Liver (tissue), 8 donors: ENCODE measurements at regions not wholly inside any gene's neighbourhood (a gene's known extent, or its start where the extent isn't known, plus 50 kb on each side); places are given as distances from the start of the nearest gene placed in this dataset.

ENCODE experiments used
- DNase-seq: peaks from one replicate; pipeline ENCODE4 v3.0.0-alpha.2; 2017; ENCODE audit warnings: low spot score
- H3K27ac ChIP-seq, 2 donors: one replicate each; pipeline ENCODE4 v1.7.0; 2013; ENCODE audit warnings: inconsistent platforms in 2 of 2, low read length in 2 of 2, control low read depth in 1 of 2, low read depth in 1 of 2, mild to moderate bottlenecking in 1 of 2
- H3K27me3 ChIP-seq, 4 donors: one replicate each; pipeline versions ENCODE4 v1.6.1 to v1.7.0; 2013; ENCODE audit warnings: low read length in 3 of 4, inconsistent platforms in 1 of 4, mild to moderate bottlenecking in 1 of 4, moderate library complexity in 1 of 4; ENCODE audit not compliant: control insufficient read depth in 4 of 4, insufficient read depth in 4 of 4
- H3K36me3 ChIP-seq, 4 donors: one replicate each; pipeline versions ENCODE4 v1.6.1 to v1.7.0; 2013; ENCODE audit warnings: low read length in 3 of 4, mild to moderate bottlenecking in 3 of 4, low read depth in 1 of 4, moderate library complexity in 1 of 4; ENCODE audit not compliant: control insufficient read depth in 4 of 4, insufficient read depth in 3 of 4
- H3K4me1 ChIP-seq, 4 donors: one replicate each; pipeline versions ENCODE4 v1.6.1 to v1.7.0; 2013; ENCODE audit warnings: low read length in 3 of 4, mild to moderate bottlenecking in 3 of 4, moderate library complexity in 1 of 4; ENCODE audit not compliant: control insufficient read depth in 4 of 4, insufficient read depth in 4 of 4
- H3K4me3 ChIP-seq, 3 donors: one replicate each; pipeline versions ENCODE4 v1.6.1 to v1.7.0; 2013; ENCODE audit warnings: low read length in 3 of 3, control low read depth in 1 of 3, low read depth in 1 of 3, mild to moderate bottlenecking in 1 of 3
- H3K9ac ChIP-seq, 2 donors: one replicate each; pipeline ENCODE4 v1.7.0; 2013; ENCODE audit warnings: low read length in 2 of 2, mild to moderate bottlenecking in 2 of 2, moderate library complexity in 2 of 2, control low read depth in 1 of 2, low read depth in 1 of 2
- H3K9me3 ChIP-seq, 4 donors: one replicate each; pipeline versions ENCODE4 v1.6.1 to v1.7.0; 2013; ENCODE audit warnings: low read length in 3 of 4; ENCODE audit not compliant: control insufficient read depth in 4 of 4
- CTCF ChIP-seq: fragments of 150-350 bp; IDR thresholded peaks from 2 replicates; pipeline ENCODE4 v1.5.1; 2017; ENCODE audit warnings: improper control_type of control experiment, low read depth, low read length; ENCODE audit not compliant: missing input control
- EGR1 ChIP-seq, 2 donors: IDR thresholded peaks; 2 replicates each; pipeline ENCODE4 v1.6.1; 2016 to 2018; ENCODE audit warnings: antibody characterized with exemption in 2 of 2, low read depth in 2 of 2
- FOXA1 ChIP-seq: IDR thresholded peaks from 2 replicates; pipeline ENCODE4 v1.6.1; 2016; ENCODE audit warnings: antibody characterized with exemption
- FOXA2 ChIP-seq: IDR thresholded peaks from 2 replicates; pipeline ENCODE4 v1.6.1; 2016; ENCODE audit warnings: antibody characterized with exemption
- HNF4A ChIP-seq, 2 donors: conservative IDR thresholded peaks; 2 replicates each; pipeline ENCODE4 v1.6.1; 2016; ENCODE audit warnings: antibody characterized with exemption in 2 of 2, mild to moderate bottlenecking in 2 of 2
- JUND ChIP-seq, 2 donors: IDR thresholded peaks; 2 replicates each; pipeline ENCODE4 v1.6.1; 2016; ENCODE audit warnings: antibody characterized with exemption in 2 of 2
- NR2F2 ChIP-seq: IDR thresholded peaks from 2 replicates; pipeline ENCODE4 v1.6.1; 2016; ENCODE audit warnings: antibody characterized with exemption
- RAD21 ChIP-seq, 2 donors: IDR thresholded peaks; 2 replicates each; pipeline ENCODE4 v1.6.1; 2016; ENCODE audit warnings: antibody characterized with exemption in 2 of 2, mild to moderate bottlenecking in 2 of 2
- RXRA ChIP-seq, 2 donors: IDR thresholded peaks; 2 replicates each; pipeline ENCODE4 v1.6.1; 2017 to 2018; ENCODE audit warnings: antibody characterized with exemption in 2 of 2, mild to moderate bottlenecking in 1 of 2
- SP1 ChIP-seq: IDR thresholded peaks from 2 replicates; pipeline ENCODE4 v1.6.1; 2018; ENCODE audit warnings: antibody characterized with exemption, mild to moderate bottlenecking
- TAF1 ChIP-seq: conservative IDR thresholded peaks from 2 replicates; pipeline ENCODE4 v1.6.1; 2016; ENCODE audit warnings: antibody characterized with exemption, mild to moderate bottlenecking
- YY1 ChIP-seq: IDR thresholded peaks from 2 replicates; pipeline ENCODE4 v1.6.1; 2016; ENCODE audit warnings: antibody characterized with exemption, mild to moderate bottlenecking
- ZBTB33 ChIP-seq: IDR thresholded peaks from 2 replicates; pipeline ENCODE4 v1.6.1; 2016; ENCODE audit warnings: antibody characterized with exemption
- WGBS: extraction: QIAGEN DNeasy Blood & Tissue Kit; methylation state at CpG from one replicate; pipeline ENCODE4 v1.1.7; 2013; 5-methylcytosine and 5-hydroxymethylcytosine counted together
- TF ChIP-seq, protein P1 (sequence below): IDR thresholded peaks from 2 replicates; pipeline ENCODE4 v1.6.1; 2016; ENCODE audit warnings: antibody characterized with exemption, mild to moderate bottlenecking
- TF ChIP-seq, protein P2 (sequence below): IDR thresholded peaks from 2 replicates; pipeline ENCODE4 v1.6.1; 2016; ENCODE audit warnings: antibody characterized with exemption
- TF ChIP-seq, protein P3 (sequence below): IDR thresholded peaks from 2 replicates; pipeline ENCODE4 v1.6.1; 2016; ENCODE audit warnings: antibody characterized with exemption
- donor health status: healthy.
- donor health status: healthy.
- donor health status: healthy.
- donor health status: healthy.
- donor health status: healthy.

- Histone ChIP-seq H3K27me3 (no peaks in the 10 kb centered on the region), H3K9ac (no peak overlapping the region), H3K4me3 (no peak overlapping the region), H3K36me3 (no peaks in the 10 kb centered on the region), H3K9me3 (no peaks in the 10 kb centered on the region), H3K4me1 (no peaks in the 10 kb centered on the region), H3K27ac (no peak overlapping the region)
- WGBS: 83% methylated on average over 11 of the region's 11 CpGs
- DNase-seq: no peak
- no peak for TF ChIP-seq NR2F2
- no peak for TF ChIP-seq RAD21 (IDR thresholded peaks at IDR 0.05)
- no peak for TF ChIP-seq EGR1 (IDR thresholded peaks at IDR 0.05; ENCODE audit: low read depth in 2 of 2)
- TF ChIP-seq ZBTB33: no peak
- TF ChIP-seq SP1: no peak
- TF ChIP-seq JUND (IDR thresholded peaks at IDR 0.05): no peak
- TF ChIP-seq FOXA2: no peak
- no peak for TF ChIP-seq TAF1
- TF ChIP-seq, protein P1, sequence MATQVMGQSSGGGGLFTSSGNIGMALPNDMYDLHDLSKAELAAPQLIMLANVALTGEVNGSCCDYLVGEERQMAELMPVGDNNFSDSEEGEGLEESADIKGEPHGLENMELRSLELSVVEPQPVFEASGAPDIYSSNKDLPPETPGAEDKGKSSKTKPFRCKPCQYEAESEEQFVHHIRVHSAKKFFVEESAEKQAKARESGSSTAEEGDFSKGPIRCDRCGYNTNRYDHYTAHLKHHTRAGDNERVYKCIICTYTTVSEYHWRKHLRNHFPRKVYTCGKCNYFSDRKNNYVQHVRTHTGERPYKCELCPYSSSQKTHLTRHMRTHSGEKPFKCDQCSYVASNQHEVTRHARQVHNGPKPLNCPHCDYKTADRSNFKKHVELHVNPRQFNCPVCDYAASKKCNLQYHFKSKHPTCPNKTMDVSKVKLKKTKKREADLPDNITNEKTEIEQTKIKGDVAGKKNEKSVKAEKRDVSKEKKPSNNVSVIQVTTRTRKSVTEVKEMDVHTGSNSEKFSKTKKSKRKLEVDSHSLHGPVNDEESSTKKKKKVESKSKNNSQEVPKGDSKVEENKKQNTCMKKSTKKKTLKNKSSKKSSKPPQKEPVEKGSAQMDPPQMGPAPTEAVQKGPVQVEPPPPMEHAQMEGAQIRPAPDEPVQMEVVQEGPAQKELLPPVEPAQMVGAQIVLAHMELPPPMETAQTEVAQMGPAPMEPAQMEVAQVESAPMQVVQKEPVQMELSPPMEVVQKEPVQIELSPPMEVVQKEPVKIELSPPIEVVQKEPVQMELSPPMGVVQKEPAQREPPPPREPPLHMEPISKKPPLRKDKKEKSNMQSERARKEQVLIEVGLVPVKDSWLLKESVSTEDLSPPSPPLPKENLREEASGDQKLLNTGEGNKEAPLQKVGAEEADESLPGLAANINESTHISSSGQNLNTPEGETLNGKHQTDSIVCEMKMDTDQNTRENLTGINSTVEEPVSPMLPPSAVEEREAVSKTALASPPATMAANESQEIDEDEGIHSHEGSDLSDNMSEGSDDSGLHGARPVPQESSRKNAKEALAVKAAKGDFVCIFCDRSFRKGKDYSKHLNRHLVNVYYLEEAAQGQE: no peak
- TF ChIP-seq HNF4A (conservative IDR thresholded peaks at IDR 0.05): no peak
- no peak for TF ChIP-seq CTCF
- TF ChIP-seq YY1: no peak
Measured at GRCh38 chr13:109374609-109375200, 411.7 kb downstream of the IRS2 start.

DNA sequence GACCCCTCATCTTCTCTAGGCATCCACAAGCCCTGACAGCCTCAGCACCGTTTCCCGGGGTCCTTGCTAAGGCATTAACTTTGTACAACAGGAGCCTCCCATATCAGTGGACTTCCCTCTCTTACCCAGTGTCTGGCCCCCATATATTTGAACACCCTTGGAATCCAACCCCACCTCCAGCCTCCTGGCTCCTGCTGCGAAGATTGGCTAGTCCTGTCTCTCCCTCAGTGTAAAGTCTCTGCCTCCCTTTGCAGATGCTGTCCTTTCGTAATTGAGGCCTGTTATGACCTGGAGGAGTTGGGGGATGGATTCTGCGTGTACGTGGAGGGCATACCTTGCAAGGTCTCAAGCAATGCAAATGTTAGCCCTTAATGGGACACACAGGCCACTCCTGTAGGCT lies 413.7 kb downstream of the IRS2 start:
- Histone ChIP-seq H3K27me3 (no peaks in the 10 kb centered on the region), H3K27ac (no peak overlapping the region), H3K4me3 (no peak overlapping the region), H3K36me3 (no peaks in the 10 kb centered on the region), H3K9me3 (no peaks in the 10 kb centered on the region), H3K9ac (no peak overlapping the region), H3K4me1 (no peaks in the 10 kb centered on the region)
- WGBS: 94% methylated on average over 6 of the region's 6 CpGs
- no peak for DNase-seq
- TF ChIP-seq JUND (IDR thresholded peaks at IDR 0.05) (no peak), FOXA1 (no peak), TAF1 (no peak), CTCF (no peak), YY1 (no peak), RAD21 (IDR thresholded peaks at IDR 0.05) (no peak), EGR1 (IDR thresholded peaks at IDR 0.05; ENCODE audit: low read depth in 2 of 2) (no peak), SP1 (no peak), RXRA (IDR thresholded peaks at IDR 0.05) (no peak), FOXA2 (no peak), NR2F2 (no peak)
- TF ChIP-seq, protein P2, sequence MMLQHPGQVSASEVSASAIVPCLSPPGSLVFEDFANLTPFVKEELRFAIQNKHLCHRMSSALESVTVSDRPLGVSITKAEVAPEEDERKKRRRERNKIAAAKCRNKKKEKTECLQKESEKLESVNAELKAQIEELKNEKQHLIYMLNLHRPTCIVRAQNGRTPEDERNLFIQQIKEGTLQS: no peak
- TF ChIP-seq, protein P1: no peak
- TF ChIP-seq, protein P3, sequence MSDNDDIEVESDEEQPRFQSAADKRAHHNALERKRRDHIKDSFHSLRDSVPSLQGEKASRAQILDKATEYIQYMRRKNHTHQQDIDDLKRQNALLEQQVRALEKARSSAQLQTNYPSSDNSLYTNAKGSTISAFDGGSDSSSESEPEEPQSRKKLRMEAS: no peak
